ENCODE measurements at regions not wholly inside any gene's neighbourhood (a gene's known extent, or its start where the extent isn't known, plus 50 kb on each side); places are given as distances from the start of the nearest gene placed in this dataset.

GRCh38 chr2:66192888-66193287 lies 242.0 kb upstream of the MEIS1 start:
- TF ChIP-seq POLR2AphosphoS5 (IDR thresholded peaks at IDR 0.05; ENCODE audit: low read depth), result no peak
- no peak for TF ChIP-seq REST (IDR thresholded peaks at IDR 0.05; ENCODE audit: insufficient replicate concordance, low read depth)
- no peak for TF ChIP-seq CTCF (IDR thresholded peaks at IDR 0.05; ENCODE audit: insufficient read depth, low read length)
- TF ChIP-seq GABPA (IDR thresholded peaks at IDR 0.05; ENCODE audit: low read depth), result no peak
- TF ChIP-seq SPI1 (IDR thresholded peaks at IDR 0.05; ENCODE audit: borderline replicate concordance, low read depth), result no peak

All from HL-60 (cell line).